ENCODE measurements at regions not wholly inside any gene's neighbourhood (a gene's known extent, or its start where the extent isn't known, plus 50 kb on each side); places are given as distances from the start of the nearest gene placed in this dataset.

DNA sequence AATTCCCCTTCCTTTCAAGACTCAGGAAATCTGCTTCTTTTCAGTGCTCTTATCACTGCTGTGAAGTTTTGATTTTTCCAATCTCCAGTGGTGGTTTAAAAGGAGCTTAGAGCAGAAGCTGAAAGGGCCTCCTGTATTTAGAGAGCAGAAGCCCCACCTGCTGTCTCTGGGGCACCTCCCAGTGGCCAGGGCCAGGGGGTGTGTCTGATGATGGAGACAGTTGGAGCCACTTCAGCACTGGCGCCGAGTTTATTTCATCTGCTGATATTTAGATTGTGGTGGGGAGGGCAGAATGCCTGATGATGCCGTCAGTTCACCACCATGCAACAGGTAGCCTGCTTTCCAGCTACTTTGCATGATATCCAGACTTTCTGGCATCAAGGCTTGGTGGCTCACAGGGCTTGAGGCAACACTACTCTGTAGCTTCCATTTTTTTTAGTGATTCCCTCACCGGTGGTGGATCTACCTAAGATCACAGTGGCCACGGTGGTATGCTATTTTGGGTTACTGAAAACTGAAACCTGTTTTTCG is 371.9 kb downstream of the KCNRG start:
- TF ChIP-seq EZH2 (IDR thresholded peaks at IDR 0.05; ENCODE audit: borderline replicate concordance): no peak
- TF ChIP-seq, protein P1, sequence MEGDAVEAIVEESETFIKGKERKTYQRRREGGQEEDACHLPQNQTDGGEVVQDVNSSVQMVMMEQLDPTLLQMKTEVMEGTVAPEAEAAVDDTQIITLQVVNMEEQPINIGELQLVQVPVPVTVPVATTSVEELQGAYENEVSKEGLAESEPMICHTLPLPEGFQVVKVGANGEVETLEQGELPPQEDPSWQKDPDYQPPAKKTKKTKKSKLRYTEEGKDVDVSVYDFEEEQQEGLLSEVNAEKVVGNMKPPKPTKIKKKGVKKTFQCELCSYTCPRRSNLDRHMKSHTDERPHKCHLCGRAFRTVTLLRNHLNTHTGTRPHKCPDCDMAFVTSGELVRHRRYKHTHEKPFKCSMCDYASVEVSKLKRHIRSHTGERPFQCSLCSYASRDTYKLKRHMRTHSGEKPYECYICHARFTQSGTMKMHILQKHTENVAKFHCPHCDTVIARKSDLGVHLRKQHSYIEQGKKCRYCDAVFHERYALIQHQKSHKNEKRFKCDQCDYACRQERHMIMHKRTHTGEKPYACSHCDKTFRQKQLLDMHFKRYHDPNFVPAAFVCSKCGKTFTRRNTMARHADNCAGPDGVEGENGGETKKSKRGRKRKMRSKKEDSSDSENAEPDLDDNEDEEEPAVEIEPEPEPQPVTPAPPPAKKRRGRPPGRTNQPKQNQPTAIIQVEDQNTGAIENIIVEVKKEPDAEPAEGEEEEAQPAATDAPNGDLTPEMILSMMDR (IDR thresholded peaks at IDR 0.05; ENCODE audit: poor library complexity): peak; percentile 37
- TF ChIP-seq EZH2phosphoT487 (IDR thresholded peaks at IDR 0.05; ENCODE audit: low read depth, severe bottlenecking, unreplicated experiment): no peak

Data from hepatocyte (in vitro differentiated cells).